Adrenal gland (tissue), 9 donors: ENCODE measurements at regions not wholly inside any gene's neighbourhood (a gene's known extent, or its start where the extent isn't known, plus 50 kb on each side); places are given as distances from the start of the nearest gene placed in this dataset.

Source experiments
- DNase-seq, 7 donors: peaks; one replicate each; pipeline ENCODE4 v3.0.0-alpha.2; 2019 to 2020
- H3K27ac ChIP-seq, 5 donors: fragments of 200-600 bp; sonication (generic) in 4 of 5; 1 replicate in 3 of 5; 2 replicates in 2 of 5; pipeline versions ENCODE4 v1.5.1 to v1.8.0; 2016 to 2020; ENCODE audit warnings: mild to moderate bottlenecking in 1 of 5
- H3K27me3 ChIP-seq: fragments of 200-600 bp; 2 replicates; pipeline ENCODE4 v1.8.0; 2021
- H3K36me3 ChIP-seq, 2 donors: fragments of 200-600 bp; replicated peaks in 1 of 2; 1 replicate in 1 of 2; 2 replicates in 1 of 2; pipeline versions ENCODE4 v1.5.1 to v1.8.0; 2018 to 2022
- H3K4me1 ChIP-seq, 2 donors: fragments of 200-600 bp; replicated peaks in 1 of 2; 1 replicate in 1 of 2; 2 replicates in 1 of 2; pipeline versions ENCODE4 v1.5.1 to v1.8.0; 2018 to 2021
- H3K4me3 ChIP-seq, 4 donors: fragments of 200-600 bp; sonication (generic) in 3 of 4; one replicate each; pipeline ENCODE4 v1.5.1; 2016 to 2018
- H3K9me3 ChIP-seq, 3 donors: fragments of 200-600 bp; sonication (generic) in 1 of 3; replicated peaks in 1 of 3; 1 replicate in 2 of 3; 2 replicates in 1 of 3; pipeline versions ENCODE4 v1.5.1 to v1.8.0; 2016 to 2021
- POLR2A ChIP-seq, 2 donors: fragments of 450-650 bp; IDR thresholded peaks; one replicate each; pipeline ENCODE4 v1.6.1; 2017; ENCODE audit warnings: antibody characterized with exemption in 2 of 2, mild to moderate bottlenecking in 2 of 2, moderate library complexity in 1 of 2
- WGBS, 4 donors: extraction: QIAGEN DNeasy Blood & Tissue Kit in 2 of 4; methylation state at CpG; one replicate each; pipeline versions ENCODE4 v1.1.5 to v1.1.7; 2013 to 2017; 5-methylcytosine and 5-hydroxymethylcytosine counted together
- intact Hi-C, 2 donors: fragments of 100-400 bp; cut with DNase I; formaldehyde crosslinking; loops; one replicate each; pipeline versions ENCODE4 v1.14.1 to v1.15.0; 2022 to 2023
- TF ChIP-seq, protein P1 (sequence below), 6 experiments: fragments of 450-650 bp in 4 of 6; fragments of 200-600 bp in 2 of 6; sonication (generic) in 1 of 6; IDR thresholded peaks; 1 replicate in 5 of 6; 2 replicates in 1 of 6; pipeline versions ENCODE4 v1.5.1 to v1.8.0; 2016 to 2021; ENCODE audit warnings: antibody characterized with exemption in 6 of 6, mild to moderate bottlenecking in 2 of 6, moderate library complexity in 1 of 6
- donor health status: healthy with polysubstance abuse.
- donor health status: Bipolar disorder and iron deficiency.
- donor health status: DM: yes; HTN: yes; CAD: no.
- donor health status: DM: no; HTN: no; CAD: no.
- donor health status: DM: no; HTN: no; CAD: no.

DNA sequence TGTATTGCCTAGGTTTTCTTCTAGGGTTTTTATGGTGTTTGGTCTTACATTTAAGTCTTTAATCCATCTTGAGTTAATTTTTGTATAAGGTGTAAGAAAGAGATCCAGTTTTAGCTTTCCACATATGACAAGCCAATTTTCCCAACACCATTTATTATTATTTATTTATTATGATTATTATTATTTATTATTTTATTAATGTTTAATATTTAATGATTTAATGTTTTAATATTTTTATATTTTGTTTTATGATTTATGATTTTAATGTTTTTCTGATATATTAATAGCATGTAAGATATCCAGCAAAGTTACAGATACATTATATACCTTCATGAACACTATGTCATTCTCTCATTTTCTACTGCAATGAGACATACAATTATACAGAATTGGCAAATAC is 1082.0 kb downstream of the DSC3 start:
- no peaks in the 10 kb centered on the region for H3K4me1 ChIP-seq
- intact Hi-C loops = no loop called here
- no peaks in the 10 kb centered on the region for H3K9me3 ChIP-seq
- H3K27ac ChIP-seq = no peak overlapping the region
- no peak for TF ChIP-seq POLR2A (IDR thresholded peaks at IDR 0.05)
- TF ChIP-seq, protein P1, sequence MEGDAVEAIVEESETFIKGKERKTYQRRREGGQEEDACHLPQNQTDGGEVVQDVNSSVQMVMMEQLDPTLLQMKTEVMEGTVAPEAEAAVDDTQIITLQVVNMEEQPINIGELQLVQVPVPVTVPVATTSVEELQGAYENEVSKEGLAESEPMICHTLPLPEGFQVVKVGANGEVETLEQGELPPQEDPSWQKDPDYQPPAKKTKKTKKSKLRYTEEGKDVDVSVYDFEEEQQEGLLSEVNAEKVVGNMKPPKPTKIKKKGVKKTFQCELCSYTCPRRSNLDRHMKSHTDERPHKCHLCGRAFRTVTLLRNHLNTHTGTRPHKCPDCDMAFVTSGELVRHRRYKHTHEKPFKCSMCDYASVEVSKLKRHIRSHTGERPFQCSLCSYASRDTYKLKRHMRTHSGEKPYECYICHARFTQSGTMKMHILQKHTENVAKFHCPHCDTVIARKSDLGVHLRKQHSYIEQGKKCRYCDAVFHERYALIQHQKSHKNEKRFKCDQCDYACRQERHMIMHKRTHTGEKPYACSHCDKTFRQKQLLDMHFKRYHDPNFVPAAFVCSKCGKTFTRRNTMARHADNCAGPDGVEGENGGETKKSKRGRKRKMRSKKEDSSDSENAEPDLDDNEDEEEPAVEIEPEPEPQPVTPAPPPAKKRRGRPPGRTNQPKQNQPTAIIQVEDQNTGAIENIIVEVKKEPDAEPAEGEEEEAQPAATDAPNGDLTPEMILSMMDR (IDR thresholded peaks at IDR 0.05) = no peak
- no peak for DNase-seq
- no peaks in the 10 kb centered on the region for H3K36me3 ChIP-seq
- no peaks in the 10 kb centered on the region for H3K27me3 ChIP-seq
- no peak overlapping the region for H3K4me3 ChIP-seq

DNA sequence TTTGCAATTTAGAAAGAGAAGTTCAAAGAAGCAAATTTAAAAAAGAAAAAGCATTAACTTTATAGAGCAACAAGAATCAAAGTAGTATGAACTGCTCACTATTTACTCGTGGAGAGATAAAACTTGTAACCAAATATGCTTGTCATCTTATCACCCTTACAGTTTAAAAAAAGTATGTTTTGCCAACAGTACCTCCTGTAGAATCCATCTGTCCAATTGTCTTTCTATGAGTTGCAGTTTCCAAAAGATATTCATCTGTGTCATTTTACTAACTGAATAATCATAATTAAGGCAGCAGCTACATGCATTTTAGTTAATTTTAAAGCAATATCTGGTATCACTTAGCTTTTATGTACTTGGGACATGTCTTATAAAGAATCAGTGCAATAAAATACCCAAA is 1112.3 kb downstream of the DSC3 start:
- TF ChIP-seq, protein P1 (IDR thresholded peaks at IDR 0.05) = no peak
- no peak for TF ChIP-seq POLR2A (IDR thresholded peaks at IDR 0.05)
- Histone ChIP-seq H3K27me3 (no peaks in the 10 kb centered on the region), H3K4me3 (no peak overlapping the region), H3K27ac (no peak overlapping the region), H3K4me1 (no peaks in the 10 kb centered on the region), H3K9me3 (no peaks in the 10 kb centered on the region), H3K36me3 (no peaks in the 10 kb centered on the region)
- WGBS, 4 donors = 38 to 62% (median 51%) methylated on average over 1 of the region's 1 CpG
- intact Hi-C loops = no loop called here
- no peak for DNase-seq

DNA sequence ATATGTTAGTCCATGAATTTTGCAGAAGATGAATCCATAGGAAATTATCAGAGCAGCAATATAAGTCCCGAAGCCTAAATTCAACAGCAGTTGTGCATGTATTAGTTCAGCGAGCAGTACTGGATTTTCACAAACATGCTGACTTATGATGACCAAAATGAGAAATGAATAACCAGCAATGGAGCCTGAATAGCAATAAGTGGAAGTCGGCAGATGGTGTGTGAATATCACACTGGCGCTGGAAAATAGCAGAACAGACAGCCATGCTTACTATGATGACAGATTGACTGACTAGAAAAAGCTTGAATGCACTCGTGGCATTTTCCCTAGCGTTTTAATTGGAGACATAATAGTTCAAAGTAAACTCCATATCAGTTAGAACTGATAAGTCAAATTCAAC is 1114.5 kb downstream of the DSC3 start:
- intact Hi-C loops = no loop called here
- 64 to 68% (median 67%) methylated on average over 6 of the region's 6 CpGs for WGBS, 4 donors
- H3K4me1 ChIP-seq = no peaks in the 10 kb centered on the region

DNA sequence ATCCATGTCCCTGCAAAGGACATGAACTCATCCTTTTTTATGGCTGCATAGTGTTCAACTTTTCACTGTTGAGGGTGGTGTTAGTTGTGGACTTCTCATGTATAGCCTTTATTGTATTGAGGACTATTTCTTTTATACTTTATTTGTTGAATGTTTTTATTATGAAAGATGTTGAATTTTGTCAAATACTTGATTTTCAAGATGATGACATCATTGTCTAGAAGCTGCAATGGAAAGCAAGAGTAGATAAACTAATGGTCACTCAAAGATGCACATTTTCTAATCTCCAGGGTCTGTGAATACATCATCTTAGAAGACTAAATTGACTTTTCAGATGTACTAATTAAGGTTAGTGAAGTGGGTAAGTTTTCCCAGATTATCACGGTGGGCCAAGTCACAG is 1117.0 kb downstream of the DSC3 start:
- Histone ChIP-seq H3K9me3 (no peaks in the 10 kb centered on the region), H3K36me3 (no peaks in the 10 kb centered on the region), H3K4me1 (no peaks in the 10 kb centered on the region), H3K4me3 (no peak overlapping the region), H3K27ac (no peak overlapping the region), H3K27me3 (no peaks in the 10 kb centered on the region)
- intact Hi-C loops = no loop called here
- no peak for DNase-seq
- TF ChIP-seq, protein P1 (IDR thresholded peaks at IDR 0.05) = no peak
- no peak for TF ChIP-seq POLR2A (IDR thresholded peaks at IDR 0.05)
- WGBS, 4 donors = 83 to 90% (median 88%) methylated on average over 1 of the region's 1 CpG

More for the DNA sequence above, 1114.5 kb downstream of the DSC3 start:
- TF ChIP-seq, protein P1 (IDR thresholded peaks at IDR 0.05) = no peak
- TF ChIP-seq POLR2A (IDR thresholded peaks at IDR 0.05) = no peak
- no peak for DNase-seq
- H3K9me3 ChIP-seq = no peaks in the 10 kb centered on the region
- no peak overlapping the region for H3K4me3 ChIP-seq
- H3K27me3 ChIP-seq = no peaks in the 10 kb centered on the region
- no peak overlapping the region for H3K27ac ChIP-seq
- no peaks in the 10 kb centered on the region for H3K36me3 ChIP-seq
